MM.1S (cell line): ENCODE measurements at regions not wholly inside any gene's neighbourhood (a gene's known extent, or its start where the extent isn't known, plus 50 kb on each side); places are given as distances from the start of the nearest gene placed in this dataset.
A peak's percentile ranks its signal among the peaks of the same experiment; 100 is the strongest.
"Not testable (repeated sequence)": the region's sequence is repeated elsewhere in the genome, so short reads cannot be mapped to it uniquely, and the experiment has no call there.

Experiments
- DNase-seq: peaks from one replicate; pipeline ENCODE4 v3.0.0-alpha.2; 2015
- H2AFZ ChIP-seq: fragments of 300-600 bp; sonication (generic); 2 replicates; pipeline ENCODE4 v1.6.0; 2016; ENCODE audit warnings: antibody characterized with exemption, low read length
- H3F3A ChIP-seq: fragments of 300-600 bp; sonication (generic); 2 replicates; pipeline ENCODE4 v1.6.1; 2016; ENCODE audit warnings: mild to moderate bottlenecking, antibody characterized with exemption, low read length, moderate library complexity, mixed read lengths; ENCODE audit not compliant: insufficient read depth
- H3K27ac ChIP-seq: fragments of 300-600 bp; sonication (generic); 2 replicates; pipeline ENCODE4 v1.5.1; 2016; ENCODE audit warnings: mild to moderate bottlenecking, low read length
- H3K27me3 ChIP-seq: fragments of 300-600 bp; sonication (generic); replicated peaks from 2 replicates; pipeline ENCODE4 v1.6.0; 2016; ENCODE audit warnings: low read length; ENCODE audit not compliant: insufficient read depth
- H3K36me3 ChIP-seq: fragments of 300-600 bp; sonication (generic); replicated peaks from 2 replicates; pipeline ENCODE4 v1.6.1; 2016; ENCODE audit warnings: mild to moderate bottlenecking, low read length, mixed read lengths; ENCODE audit not compliant: insufficient read depth
- H3K4me1 ChIP-seq: fragments of 300-600 bp; sonication (generic); 2 replicates; pipeline ENCODE4 v1.6.1; 2016; ENCODE audit warnings: low read length, mixed read lengths
- H3K4me2 ChIP-seq: fragments of 300-600 bp; sonication (generic); 2 replicates; pipeline ENCODE4 v1.6.0; 2016; ENCODE audit warnings: low read depth, low read length
- H3K4me3 ChIP-seq: fragments of 300-600 bp; sonication (generic); 2 replicates; pipeline ENCODE4 v1.5.1; 2016; ENCODE audit warnings: low read length, mixed read lengths
- H3K79me2 ChIP-seq: fragments of 300-600 bp; sonication (generic); 2 replicates; pipeline ENCODE4 v1.6.1; 2016; ENCODE audit warnings: mixed run types, low read length, mixed read lengths
- H3K9ac ChIP-seq: fragments of 300-600 bp; sonication (generic); 2 replicates; pipeline ENCODE4 v1.6.1; 2016; ENCODE audit warnings: low read length, mixed read lengths
- H3K9me2 ChIP-seq: fragments of 300-600 bp; sonication (generic); replicated peaks from 2 replicates; pipeline ENCODE4 v1.6.1; 2016; ENCODE audit warnings: mild to moderate bottlenecking, low read length, mixed read lengths; ENCODE audit not compliant: insufficient read depth
- H3K9me3 ChIP-seq: fragments of 300-600 bp; sonication (generic); replicated peaks from 2 replicates; pipeline ENCODE4 v1.6.1; 2016; ENCODE audit warnings: mild to moderate bottlenecking, low read length, mixed read lengths; ENCODE audit not compliant: insufficient read depth
- H4K20me1 ChIP-seq: fragments of 300-600 bp; sonication (generic); 2 replicates; pipeline ENCODE4 v1.6.1; 2016; ENCODE audit warnings: mild to moderate bottlenecking, low read length, moderate library complexity, mixed read lengths; ENCODE audit not compliant: insufficient read depth
- CTCF ChIP-seq: fragments of 300-600 bp; sonication (generic); IDR thresholded peaks from 2 replicates; pipeline ENCODE4 v1.5.1; 2016; ENCODE audit warnings: antibody characterized with exemption, low read length, mixed read lengths
- EZH2 ChIP-seq: fragments of 300-600 bp; sonication (generic); optimal IDR thresholded peaks from 2 replicates; pipeline ENCODE3; 2017; ENCODE audit warnings: low read depth, mild to moderate bottlenecking, antibody characterized with exemption, low read length, mixed read lengths
- EZH2phosphoT487 ChIP-seq: fragments of 300-600 bp; sonication (generic); IDR thresholded peaks from 2 replicates; pipeline ENCODE4 v1.6.1; 2018; ENCODE audit warnings: antibody characterized with exemption, low read length

DNA sequence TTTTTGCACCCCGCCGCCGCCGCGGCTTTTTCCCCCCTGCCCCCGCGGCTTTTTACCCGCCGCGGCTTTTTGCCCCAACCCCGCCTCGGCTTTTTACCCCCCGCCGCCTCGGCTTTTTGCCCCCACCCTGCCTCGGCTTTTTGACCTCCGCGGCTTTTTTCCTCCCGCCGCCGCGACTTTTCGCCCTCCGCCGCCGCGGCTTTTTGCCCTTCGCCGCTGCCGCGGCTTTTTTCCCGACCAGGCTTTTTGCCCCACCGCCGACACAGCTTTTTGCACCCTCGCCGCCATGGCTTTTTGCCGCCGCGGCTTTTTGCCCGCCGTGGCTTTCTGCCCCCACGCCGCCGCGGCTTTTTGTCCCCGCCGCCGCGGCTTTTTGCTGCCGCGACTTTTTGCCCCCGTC, 137.0 kb upstream of the TP53TG3D start:
- Histone ChIP-seq H3K79me2 (no peaks in the 10 kb centered on the region), H3K9me2 (no peaks in the 10 kb centered on the region), H3K36me3 (no peaks in the 10 kb centered on the region), H3K27ac (no peak overlapping the region), H3K4me1 (no peaks in the 10 kb centered on the region), H2AFZ (peak overlapping the region; percentile 38; the same call in 1 of the 2 replicates), H3K4me3 (peak overlapping the region; percentile 54), H4K20me1 (no peaks in the 10 kb centered on the region), H3K9ac (peak overlapping the region; percentile 28; the same call in 1 of the 2 replicates), H3K27me3 (peaks cover 5% of the 10 kb centered on the region; the same call in 1 of the 2 replicates), H3K4me2 (peak overlapping the region; percentile 43; the same call in 1 of the 2 replicates), H3K9me3 (no peaks in the 10 kb centered on the region), H3F3A (no peaks in the 10 kb centered on the region)
- DNase-seq, result peak; percentile 10
- TF ChIP-seq CTCF (no peak), EZH2phosphoT487 (no peak), EZH2 (no peak)

- H3F3A ChIP-seq, H3K9me2 ChIP-seq, H3K27ac ChIP-seq, H3K4me1 ChIP-seq, H4K20me1 ChIP-seq, H3K9ac ChIP-seq, H3K9me3 ChIP-seq, DNase-seq, H3K36me3 ChIP-seq, H3K4me2 ChIP-seq, H3K27me3 ChIP-seq, H3K79me2 ChIP-seq, H2AFZ ChIP-seq: not testable (repeated sequence)
- peak overlapping the region; percentile 54; the same call in 1 of the 2 replicates for H3K4me3 ChIP-seq
These were observed 136.6 kb upstream of the TP53TG3D start for GRCh38 chr16:32116533-32116932.

GRCh38 chr16:32120372-32120771, 132.7 kb upstream of the TP53TG3D start:
- H3F3A ChIP-seq, H3K4me1 ChIP-seq, H3K36me3 ChIP-seq, H3K27ac ChIP-seq, H3K9ac ChIP-seq, H3K27me3 ChIP-seq, H3K79me2 ChIP-seq, H3K9me2 ChIP-seq, H3K4me3 ChIP-seq, H3K9me3 ChIP-seq, H3K4me2 ChIP-seq, DNase-seq, H2AFZ ChIP-seq, H4K20me1 ChIP-seq: not testable (repeated sequence)

DNA sequence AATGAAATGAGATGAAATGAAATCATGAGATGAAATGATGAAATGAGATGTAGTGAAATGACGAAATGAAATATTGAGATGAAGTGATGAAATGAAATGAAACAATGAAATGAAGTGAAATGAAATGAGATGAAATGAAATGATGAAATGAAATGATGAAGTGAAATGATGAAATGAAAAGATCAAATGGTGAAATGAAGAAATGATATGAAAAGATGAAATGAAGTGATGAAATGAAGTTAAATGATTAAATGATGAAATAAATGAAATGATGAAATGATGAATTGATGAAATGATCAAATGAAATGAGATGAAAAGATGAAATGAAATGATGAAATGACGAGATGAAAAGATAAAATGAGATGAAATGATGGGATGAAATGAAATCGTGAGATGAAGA, 132.3 kb upstream of the TP53TG3D start:
- H3K9me2 ChIP-seq, H3K27ac ChIP-seq, H3K4me1 ChIP-seq, H2AFZ ChIP-seq, H3K4me2 ChIP-seq, H3K79me2 ChIP-seq, H4K20me1 ChIP-seq, H3K9me3 ChIP-seq, DNase-seq, H3K4me3 ChIP-seq, H3K9ac ChIP-seq, H3K27me3 ChIP-seq, H3K36me3 ChIP-seq, H3F3A ChIP-seq: not testable (repeated sequence)

DNA sequence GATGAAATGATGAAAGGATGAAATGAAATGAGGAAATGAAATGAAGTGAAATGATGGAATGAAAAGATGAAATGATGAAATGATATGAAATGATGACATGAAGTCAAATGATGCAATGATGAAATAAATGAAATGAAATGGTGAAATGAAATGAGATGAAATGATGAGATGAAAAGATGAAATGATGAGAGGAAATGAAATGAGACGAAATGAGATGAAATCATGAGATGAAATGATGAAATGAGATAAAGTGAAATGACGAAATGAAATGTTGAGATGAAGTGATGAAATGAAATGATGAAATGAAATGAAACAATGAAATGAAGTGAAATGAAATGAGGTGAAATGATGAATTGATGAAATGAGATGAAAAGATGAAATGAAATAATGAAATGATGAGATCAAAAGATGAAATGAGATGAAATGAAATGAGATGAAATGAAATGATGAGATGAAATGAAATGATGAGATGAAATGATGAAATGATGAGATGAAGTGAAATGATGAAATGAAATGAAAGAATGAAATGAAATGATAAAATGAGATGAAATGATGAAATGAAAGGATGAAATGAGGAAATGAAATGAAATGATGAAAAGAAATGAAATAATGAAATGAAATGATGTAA, 131.7 kb upstream of the TP53TG3D start:
- not testable (repeated sequence) for H2AFZ ChIP-seq, H3K27ac ChIP-seq, H4K20me1 ChIP-seq, H3K36me3 ChIP-seq, H3K4me1 ChIP-seq, H3K9ac ChIP-seq, H3K9me2 ChIP-seq, H3K9me3 ChIP-seq, H3K4me3 ChIP-seq, H3K79me2 ChIP-seq, H3F3A ChIP-seq, H3K27me3 ChIP-seq, H3K4me2 ChIP-seq, DNase-seq

- not testable (repeated sequence) for H3K27me3 ChIP-seq, H2AFZ ChIP-seq, H3K36me3 ChIP-seq, H3K79me2 ChIP-seq, H3F3A ChIP-seq, H3K9ac ChIP-seq, H3K9me3 ChIP-seq, H3K9me2 ChIP-seq, H3K4me1 ChIP-seq, H3K4me3 ChIP-seq, H3K4me2 ChIP-seq, DNase-seq, H3K27ac ChIP-seq, H4K20me1 ChIP-seq
These were observed 100.7 kb upstream of the TP53TG3D start for GRCh38 chr16:32152434-32152833.

DNA sequence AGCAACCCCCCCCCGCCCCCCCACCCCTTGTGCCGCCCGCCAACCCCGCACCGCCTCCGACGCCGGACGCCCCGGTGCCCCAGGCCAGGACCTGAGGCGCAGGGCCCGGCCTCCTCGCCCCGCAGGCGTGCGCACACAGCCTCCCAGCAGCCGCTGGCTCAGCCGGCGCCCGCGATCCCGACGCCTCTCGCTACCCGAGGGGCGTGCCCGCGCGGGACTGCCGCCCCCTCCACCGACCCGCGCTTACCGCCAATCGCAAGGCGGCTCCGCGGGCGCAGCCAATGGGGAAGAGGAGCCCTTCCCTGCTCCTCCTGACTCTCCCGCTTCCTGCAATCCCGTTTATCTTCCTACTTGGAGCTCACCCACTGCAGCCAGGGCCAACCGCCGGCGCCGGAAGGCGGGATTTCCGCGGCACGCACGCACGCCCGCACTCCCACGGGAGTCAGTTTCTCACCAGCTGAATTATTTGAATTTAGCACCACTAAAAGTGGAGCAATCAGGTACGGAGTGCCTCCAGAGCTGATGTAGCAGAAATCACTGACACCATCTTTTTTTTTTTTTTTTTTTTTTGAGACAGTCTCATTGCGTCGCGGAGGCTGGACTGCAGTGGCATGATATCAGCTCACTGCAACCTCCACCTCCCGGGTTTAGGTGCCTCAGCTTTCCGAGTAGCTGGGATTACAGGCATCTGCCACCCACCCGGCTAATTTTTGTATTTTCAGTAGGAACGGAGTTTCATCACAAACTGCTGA, 65.0 kb upstream of the TP53TG3D start:
- not testable (repeated sequence) for DNase-seq, H3K9ac ChIP-seq, H2AFZ ChIP-seq, H3K9me2 ChIP-seq, H3K4me2 ChIP-seq, H3K4me3 ChIP-seq, H3K36me3 ChIP-seq, H3K79me2 ChIP-seq, H3K27me3 ChIP-seq, H3K9me3 ChIP-seq, H3K4me1 ChIP-seq, H3K27ac ChIP-seq, H4K20me1 ChIP-seq, H3F3A ChIP-seq
